ENCODE measurements at regions not wholly inside any gene's neighbourhood (a gene's known extent, or its start where the extent isn't known, plus 50 kb on each side); places are given as distances from the start of the nearest gene placed in this dataset.

- Histone ChIP-seq H3K14ac (ENCODE audit: low read length) (peak overlapping the region; percentile 31), H3K27me3 (ENCODE audit: insufficient read depth, low read length) (no peaks in the 10 kb centered on the region), H2BK120ac (ENCODE audit: insufficient read depth, low read length, poor library complexity) (peak overlapping the region; percentile 57), H3K4me2 (ENCODE audit: low read length) (no peak overlapping the region), H3K23ac (ENCODE audit: low read length) (no peak overlapping the region), H3K4ac (ENCODE audit: low read depth, low read length) (no peak overlapping the region), H3K4me3 (ENCODE audit: low read depth, low read length) (no peak overlapping the region), H4K91ac (ENCODE audit: low read depth, low read length) (peak overlapping the region; percentile 85), H3K79me2 (ENCODE audit: control insufficient read depth, insufficient read depth, low read length, poor library complexity) (no peaks in the 10 kb centered on the region), H3K27ac (ENCODE audit: low read depth, low read length) (peak overlapping the region; percentile 49), H3K18ac (ENCODE audit: low read length) (peak overlapping the region; percentile 51), H3K9ac (ENCODE audit: low read length) (no peak overlapping the region), H2AK5ac (ENCODE audit: low read length) (peak overlapping the region; percentile 16), H3K36me3 (ENCODE audit: control insufficient read depth in 1 of 2, insufficient read depth in 2 of 2, low read length in 2 of 2) (no peaks in the 10 kb centered on the region), H3K79me1 (ENCODE audit: low read length) (peaks cover 13% of the 10 kb centered on the region), H2BK12ac (ENCODE audit: low read length) (peak overlapping the region; percentile 72), H3K9me3 (ENCODE audit: insufficient read depth, low read depth, low read length) (no peaks in the 10 kb centered on the region), H4K8ac (ENCODE audit: low read depth, low read length) (peak overlapping the region; percentile 50), H3K4me1 (ENCODE audit: control insufficient read depth in 1 of 2, insufficient read depth in 2 of 2, low read length in 2 of 2) (peaks cover 16 to 21% of the 10 kb centered on the region in 2 experiments), H2BK5ac (ENCODE audit: low read depth, low read length, poor library complexity) (peak overlapping the region; percentile 68), H4K12ac (ENCODE audit: low read depth, low read length) (no peak overlapping the region), H2AFZ (ENCODE audit: insufficient read depth, low read length, poor library complexity) (no peak overlapping the region)
- WGBS (ENCODE audit: extremely low coverage, insufficient coverage, insufficient read length), result no CpG with 5 or more reads among the region's 19 CpGs
- DNase-seq, result no peak
Observed at GRCh38 chr3:194270627-194271459, 80.3 kb downstream of the CPN2 start.

- peak overlapping the region; percentile 85 for H4K91ac ChIP-seq (ENCODE audit: low read depth, low read length)
- no peaks in the 10 kb centered on the region for H3K9me3 ChIP-seq (ENCODE audit: insufficient read depth, low read depth, low read length)
- WGBS (ENCODE audit: extremely low coverage, insufficient coverage, insufficient read length), result no CpG with 5 or more reads among the region's 15 CpGs
- H2AFZ ChIP-seq (ENCODE audit: insufficient read depth, low read length, poor library complexity), result no peak overlapping the region
- H3K27me3 ChIP-seq (ENCODE audit: insufficient read depth, low read length), result no peaks in the 10 kb centered on the region
- no peaks in the 10 kb centered on the region for H3K36me3 ChIP-seq (ENCODE audit: control insufficient read depth in 1 of 2, insufficient read depth in 2 of 2, low read length in 2 of 2)
- H3K23ac ChIP-seq (ENCODE audit: low read length), result no peak overlapping the region
- H2BK120ac ChIP-seq (ENCODE audit: insufficient read depth, low read length, poor library complexity), result peak overlapping the region; percentile 57
- peak overlapping the region; percentile 49 for H3K27ac ChIP-seq (ENCODE audit: low read depth, low read length)
- H2AK5ac ChIP-seq (ENCODE audit: low read length), result peak overlapping the region; percentile 16
- H2BK5ac ChIP-seq (ENCODE audit: low read depth, low read length, poor library complexity), result peak overlapping the region; percentile 27
- H3K14ac ChIP-seq (ENCODE audit: low read length), result peak overlapping the region; percentile 31
- H3K9ac ChIP-seq (ENCODE audit: low read length), result no peak overlapping the region
- peaks cover 13% of the 10 kb centered on the region for H3K79me1 ChIP-seq (ENCODE audit: low read length)
- H3K4ac ChIP-seq (ENCODE audit: low read depth, low read length), result no peak overlapping the region
- H4K8ac ChIP-seq (ENCODE audit: low read depth, low read length), result peak overlapping the region; percentile 7
- H4K12ac ChIP-seq (ENCODE audit: low read depth, low read length), result no peak overlapping the region
- peak overlapping the region; percentile 72 for H2BK12ac ChIP-seq (ENCODE audit: low read length)
- H3K4me2 ChIP-seq (ENCODE audit: low read length), result no peak overlapping the region
- no peak overlapping the region for H3K4me3 ChIP-seq (ENCODE audit: low read depth, low read length)
- peak overlapping the region; percentile 51 for H3K18ac ChIP-seq (ENCODE audit: low read length)
- no peaks in the 10 kb centered on the region for H3K79me2 ChIP-seq (ENCODE audit: control insufficient read depth, insufficient read depth, low read length, poor library complexity)
- H3K4me1 ChIP-seq (ENCODE audit: control insufficient read depth in 1 of 2, insufficient read depth in 2 of 2, low read length in 2 of 2), result peaks cover 16 to 21% of the 10 kb centered on the region in 2 experiments
- no peak for DNase-seq
Observed at GRCh38 chr3:194271460-194272035, 79.6 kb downstream of the CPN2 start.

- no CpG with 5 or more reads among the region's 11 CpGs for WGBS (ENCODE audit: extremely low coverage, insufficient coverage, insufficient read length)
- H2AK5ac ChIP-seq (ENCODE audit: low read length), result no peak overlapping the region
- H3K79me2 ChIP-seq (ENCODE audit: control insufficient read depth, insufficient read depth, low read length, poor library complexity), result no peaks in the 10 kb centered on the region
- no peak overlapping the region for H2BK5ac ChIP-seq (ENCODE audit: low read depth, low read length, poor library complexity)
- H4K91ac ChIP-seq (ENCODE audit: low read depth, low read length), result peak overlapping the region; percentile 49
- H3K9ac ChIP-seq (ENCODE audit: low read length), result no peak overlapping the region
- peak overlapping the region; percentile 10 for H2BK12ac ChIP-seq (ENCODE audit: low read length)
- DNase-seq, result no peak
- no peaks in the 10 kb centered on the region for H3K27me3 ChIP-seq (ENCODE audit: insufficient read depth, low read length)
- peak overlapping the region; percentile 21 for H3K14ac ChIP-seq (ENCODE audit: low read length)
- no peaks in the 10 kb centered on the region for H3K9me3 ChIP-seq (ENCODE audit: insufficient read depth, low read depth, low read length)
- peak overlapping the region; percentile 14 for H2BK120ac ChIP-seq (ENCODE audit: insufficient read depth, low read length, poor library complexity)
- no peak overlapping the region for H3K4me3 ChIP-seq (ENCODE audit: low read depth, low read length)
- peaks cover 18 to 22% of the 10 kb centered on the region in 2 experiments for H3K4me1 ChIP-seq (ENCODE audit: control insufficient read depth in 1 of 2, insufficient read depth in 2 of 2, low read length in 2 of 2)
- H4K12ac ChIP-seq (ENCODE audit: low read depth, low read length), result no peak overlapping the region
- no peak overlapping the region for H3K4me2 ChIP-seq (ENCODE audit: low read length)
- no peak overlapping the region for H3K27ac ChIP-seq (ENCODE audit: low read depth, low read length)
- H3K23ac ChIP-seq (ENCODE audit: low read length), result no peak overlapping the region
- H3K18ac ChIP-seq (ENCODE audit: low read length), result no peak overlapping the region
- H3K79me1 ChIP-seq (ENCODE audit: low read length), result peaks cover 13% of the 10 kb centered on the region
- no peak overlapping the region for H2AFZ ChIP-seq (ENCODE audit: insufficient read depth, low read length, poor library complexity)
- H3K36me3 ChIP-seq (ENCODE audit: control insufficient read depth in 1 of 2, insufficient read depth in 2 of 2, low read length in 2 of 2), result no peaks in the 10 kb centered on the region
- H4K8ac ChIP-seq (ENCODE audit: low read depth, low read length), result no peak overlapping the region
- H3K4ac ChIP-seq (ENCODE audit: low read depth, low read length), result no peak overlapping the region
Observed at GRCh38 chr3:194272221-194272620, 78.9 kb downstream of the CPN2 start.

GRCh38 chr3:194272861-194273742 lies 78.0 kb downstream of the CPN2 start:
- Histone ChIP-seq H2BK5ac (ENCODE audit: low read depth, low read length, poor library complexity) (no peak overlapping the region), H4K8ac (ENCODE audit: low read depth, low read length) (no peak overlapping the region), H2AK5ac (ENCODE audit: low read length) (no peak overlapping the region), H4K91ac (ENCODE audit: low read depth, low read length) (no peak overlapping the region), H3K4me2 (ENCODE audit: low read length) (no peak overlapping the region), H3K9ac (ENCODE audit: low read length) (no peak overlapping the region), H3K9me3 (ENCODE audit: insufficient read depth, low read depth, low read length) (no peaks in the 10 kb centered on the region), H3K4ac (ENCODE audit: low read depth, low read length) (no peak overlapping the region), H4K12ac (ENCODE audit: low read depth, low read length) (no peak overlapping the region), H3K14ac (ENCODE audit: low read length) (no peak overlapping the region), H3K4me3 (ENCODE audit: low read depth, low read length) (no peak overlapping the region), H3K4me1 (ENCODE audit: control insufficient read depth in 1 of 2, insufficient read depth in 2 of 2, low read length in 2 of 2) (peaks cover 24 to 28% of the 10 kb centered on the region in 2 experiments), H3K79me1 (ENCODE audit: low read length) (peaks cover 18% of the 10 kb centered on the region), H3K27me3 (ENCODE audit: insufficient read depth, low read length) (no peaks in the 10 kb centered on the region), H3K23ac (ENCODE audit: low read length) (no peak overlapping the region), H2BK120ac (ENCODE audit: insufficient read depth, low read length, poor library complexity) (no peak overlapping the region), H3K79me2 (ENCODE audit: control insufficient read depth, insufficient read depth, low read length, poor library complexity) (no peaks in the 10 kb centered on the region), H3K36me3 (ENCODE audit: control insufficient read depth in 1 of 2, insufficient read depth in 2 of 2, low read length in 2 of 2) (no peaks in the 10 kb centered on the region), H2BK12ac (ENCODE audit: low read length) (no peak overlapping the region), H3K18ac (ENCODE audit: low read length) (no peak overlapping the region), H3K27ac (ENCODE audit: low read depth, low read length) (no peak overlapping the region), H2AFZ (ENCODE audit: insufficient read depth, low read length, poor library complexity) (no peak overlapping the region)
- no peak for DNase-seq
- no CpG with 5 or more reads among the region's 32 CpGs for WGBS (ENCODE audit: extremely low coverage, insufficient coverage, insufficient read length)

Data from trophoblast cell (in vitro differentiated cells and primary cell).